RPMI7951 (cell line): ENCODE measurements at regions not wholly inside any gene's neighbourhood (a gene's known extent, or its start where the extent isn't known, plus 50 kb on each side); places are given as distances from the start of the nearest gene placed in this dataset.
A peak's percentile ranks its signal among the peaks of the same experiment; 100 is the strongest.

Source experiments
- DNase-seq: peaks from one replicate; pipeline ENCODE4 v3.0.0-alpha.2; 2012; ENCODE audit warnings: low read depth

GRCh38 chr13:40115426-40115825 lies 460.0 kb downstream of the COG6 start:
- no peak for DNase-seq

- peak; percentile 80 for DNase-seq
These were observed 460.5 kb downstream of the COG6 start for GRCh38 chr13:40116008-40116407.

DNA sequence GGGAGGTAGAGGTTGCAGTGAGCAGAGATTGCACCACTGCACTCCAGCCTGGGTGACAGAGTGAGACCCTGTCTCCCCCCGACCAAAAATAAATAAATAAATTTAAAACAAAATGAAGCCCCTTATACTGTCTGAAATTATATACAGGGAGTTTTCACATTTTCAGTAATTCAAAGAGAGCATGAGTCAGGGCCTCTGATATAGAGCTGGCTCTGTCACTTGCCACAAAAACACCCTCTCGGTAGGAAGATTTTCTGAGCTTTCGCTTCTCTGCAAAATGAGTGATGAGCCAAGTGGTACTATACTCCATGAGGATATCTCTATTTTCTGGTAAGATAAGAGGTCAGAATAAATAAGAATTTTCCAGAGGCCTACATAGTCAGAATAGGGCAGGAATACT lies 462.9 kb downstream of the COG6 start:
- DNase-seq, result no peak

- DNase-seq, result no peak
These were observed 464.4 kb downstream of the COG6 start for GRCh38 chr13:40119852-40120251.

DNA sequence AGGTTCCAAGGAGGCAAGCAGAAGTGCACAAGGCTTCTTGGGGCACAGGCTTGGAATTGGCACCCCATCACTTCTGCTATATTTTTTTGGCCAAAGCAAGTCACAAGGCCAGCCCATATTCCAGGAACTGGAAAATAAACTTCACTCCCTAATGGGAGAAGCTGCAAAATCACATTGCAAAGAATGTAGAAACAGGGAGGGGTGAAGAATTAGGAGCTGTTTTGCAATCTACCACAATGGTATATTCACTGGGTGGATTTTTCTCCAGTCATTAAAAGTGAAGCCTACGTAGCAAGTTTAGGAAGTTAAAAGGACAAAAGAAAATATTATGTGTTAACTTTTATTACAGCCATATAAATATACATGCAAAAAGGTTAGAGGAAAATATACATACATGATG lies 464.8 kb downstream of the COG6 start:
- no peak for DNase-seq

GRCh38 chr13:40120781-40121180 lies 465.3 kb downstream of the COG6 start:
- no peak for DNase-seq

DNA sequence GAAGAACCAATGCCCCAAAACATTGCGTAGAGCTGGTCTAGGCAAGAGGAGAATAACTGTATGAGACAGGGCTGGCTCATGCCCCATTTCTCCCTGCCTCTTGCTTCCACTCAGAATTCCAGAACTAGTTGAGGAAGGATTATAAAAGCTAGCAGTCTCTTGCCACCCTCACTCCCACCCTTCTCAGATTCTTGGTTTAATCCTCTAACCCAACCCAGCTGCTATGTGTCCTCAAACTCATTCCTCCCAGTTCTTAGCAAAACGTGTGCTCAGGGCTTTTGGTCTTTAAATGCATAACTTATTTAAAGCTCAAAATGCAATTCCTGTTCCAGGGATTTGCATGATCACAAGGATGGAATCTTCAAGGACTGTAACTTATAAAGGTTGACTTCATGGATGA lies 466.3 kb downstream of the COG6 start:
- no peak for DNase-seq

GRCh38 chr13:40123962-40124632 lies 468.6 kb downstream of the COG6 start:
- DNase-seq, result no peak

- no peak for DNase-seq
These were observed 469.2 kb downstream of the COG6 start for GRCh38 chr13:40124633-40125015.

GRCh38 chr13:40125336-40125735 lies 469.9 kb downstream of the COG6 start:
- DNase-seq, result no peak

- DNase-seq, result no peak
These were observed 471.0 kb downstream of the COG6 start for GRCh38 chr13:40126306-40127085.

DNA sequence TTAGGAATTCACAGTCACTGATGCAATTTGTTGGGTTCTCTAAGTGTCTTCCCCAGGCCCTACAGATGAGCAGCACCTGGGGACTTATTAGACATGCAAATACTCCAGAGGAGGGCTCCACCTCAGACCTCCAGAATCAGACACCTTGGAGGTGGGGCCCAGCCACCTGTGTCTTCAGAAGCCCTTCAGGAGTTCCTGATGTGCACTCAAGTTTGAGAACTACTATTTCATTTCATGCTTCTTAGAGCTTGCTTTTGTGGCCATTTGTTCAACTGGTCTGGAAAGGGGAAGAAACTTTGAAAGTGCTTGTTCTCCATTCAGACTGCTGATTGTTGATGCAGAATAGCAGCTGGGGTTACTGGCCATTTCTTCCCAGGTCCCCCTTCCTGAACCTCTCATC lies 472.0 kb downstream of the COG6 start:
- no peak for DNase-seq

DNA sequence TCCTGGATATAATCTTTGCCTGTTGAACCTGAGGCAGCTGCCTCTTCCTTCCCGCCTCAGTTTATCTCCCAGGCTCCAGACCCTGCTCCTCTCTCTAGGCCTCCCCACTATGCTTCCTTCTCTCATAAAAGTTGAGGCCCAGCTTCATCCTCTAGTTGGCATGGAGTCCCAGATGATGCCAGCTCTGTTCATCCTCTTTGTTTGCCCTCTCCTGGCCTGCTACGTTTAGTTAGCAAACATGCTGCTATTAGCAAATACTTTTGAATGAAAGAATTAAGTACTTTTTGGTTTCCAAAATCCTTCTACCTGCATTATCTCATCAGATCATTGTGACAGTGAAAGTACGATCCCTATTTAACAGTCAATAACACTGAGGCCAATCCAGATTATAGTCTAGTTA lies 472.5 kb downstream of the COG6 start:
- DNase-seq, result no peak

DNA sequence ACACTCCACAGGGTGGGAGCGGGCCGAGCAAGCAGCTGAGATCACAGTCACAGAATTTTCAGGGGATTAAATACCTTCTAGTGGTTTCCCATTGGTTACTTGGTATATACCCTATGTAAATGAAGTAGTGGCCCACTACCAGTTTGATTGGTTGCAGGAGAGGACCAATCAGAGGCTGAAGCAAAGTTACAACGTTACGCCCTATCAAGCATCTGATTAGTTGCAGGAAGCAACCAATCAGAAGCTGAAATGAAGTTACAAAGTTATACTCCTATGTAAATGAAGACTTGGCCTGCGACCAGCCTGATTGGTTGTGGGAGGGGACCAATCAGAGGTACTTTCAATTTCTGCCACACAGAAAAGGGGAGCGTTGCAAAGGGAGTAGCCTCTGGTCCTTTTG lies 474.0 kb downstream of the COG6 start:
- DNase-seq, result no peak

- DNase-seq, result peak; percentile 83
These were observed 475.6 kb downstream of the COG6 start for GRCh38 chr13:40130871-40131636.

GRCh38 chr13:40132249-40132648 lies 476.8 kb downstream of the COG6 start:
- DNase-seq, result no peak

GRCh38 chr13:40136896-40137295 lies 481.4 kb downstream of the COG6 start:
- no peak for DNase-seq

GRCh38 chr13:40137400-40137799 lies 481.9 kb downstream of the COG6 start:
- DNase-seq, result peak; percentile 70

DNA sequence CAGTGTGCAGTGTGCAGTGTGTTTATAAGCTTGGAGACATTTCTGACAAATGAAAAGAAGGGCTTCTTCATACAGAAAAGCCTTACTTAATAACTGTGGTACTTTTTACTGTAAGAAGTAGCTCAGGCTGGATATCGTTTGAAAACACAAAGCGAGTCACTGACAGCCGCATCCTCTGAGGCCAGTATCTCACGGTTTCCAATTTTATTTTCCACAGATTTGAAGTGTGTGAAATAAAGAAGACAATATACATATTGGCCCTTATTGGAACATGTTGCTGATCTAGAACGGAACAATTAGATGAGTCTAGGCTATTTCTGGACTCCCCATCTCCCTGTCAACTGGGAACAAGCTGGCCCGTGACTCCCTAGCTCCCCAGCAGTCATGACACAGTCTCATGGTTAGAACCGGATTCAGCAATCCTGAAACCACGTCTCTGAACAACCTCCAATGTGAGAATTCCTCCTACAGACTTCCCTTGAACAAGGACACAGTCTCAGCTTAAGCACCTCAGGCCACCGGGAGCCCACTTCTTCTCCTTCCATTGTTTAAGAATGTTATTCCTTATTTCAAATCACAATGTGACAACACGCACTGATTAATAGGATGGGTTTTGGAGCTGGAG lies 484.5 kb downstream of the COG6 start:
- DNase-seq, result peak; percentile 21

DNA sequence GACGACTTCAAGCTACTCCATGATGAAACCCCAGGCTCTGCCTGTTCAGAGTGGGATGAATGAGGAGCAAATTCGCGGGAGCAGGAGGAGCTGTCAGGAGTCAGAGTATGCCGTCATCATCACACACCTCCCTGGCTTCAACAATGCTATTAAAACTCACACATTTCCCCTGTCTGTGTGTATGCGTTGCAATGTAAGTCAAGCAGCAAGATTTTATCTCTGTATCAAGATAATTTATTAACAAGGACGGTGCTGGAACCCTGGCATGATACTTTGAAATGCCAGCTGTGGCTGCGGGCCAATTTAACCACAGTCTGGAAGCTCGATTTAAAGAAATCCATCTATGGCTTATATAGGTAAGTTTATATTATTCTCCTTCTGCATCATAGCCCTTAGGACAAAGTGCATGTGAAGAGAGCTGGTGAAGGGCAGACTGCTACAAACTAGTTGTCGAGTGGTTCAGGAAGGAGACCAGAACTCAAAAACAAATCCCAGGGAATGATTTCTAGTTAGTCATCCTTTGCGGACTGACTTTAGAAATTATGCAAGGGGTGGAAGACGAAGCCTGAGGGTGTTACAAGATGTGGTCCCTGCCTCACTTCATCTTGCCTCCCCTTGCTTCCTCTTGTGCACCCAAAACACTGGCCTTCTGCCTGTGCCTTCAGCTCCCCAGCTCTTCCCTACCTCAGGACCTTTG lies 486.5 kb downstream of the COG6 start:
- no peak for DNase-seq

DNA sequence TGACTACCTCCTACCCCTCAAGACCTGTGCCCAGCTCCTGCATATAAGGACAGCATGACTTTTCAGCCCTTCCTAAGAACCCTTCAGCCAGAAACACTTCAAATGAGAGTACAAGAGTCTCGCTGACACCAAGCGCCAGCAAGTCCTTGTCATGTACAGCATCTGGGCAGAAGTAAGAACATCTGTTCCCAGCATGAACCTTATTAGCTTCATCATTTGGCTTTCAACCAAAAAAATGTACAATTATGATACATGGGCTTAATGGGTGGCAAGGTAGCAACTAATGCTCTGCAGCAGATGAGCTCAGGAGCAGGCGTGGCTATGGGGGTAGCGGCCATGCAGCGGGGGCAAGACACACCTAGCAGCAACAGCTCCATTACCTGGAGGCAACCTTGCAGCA lies 487.6 kb downstream of the COG6 start:
- no peak for DNase-seq

- DNase-seq, result no peak
These were observed 488.1 kb downstream of the COG6 start for GRCh38 chr13:40143559-40143958.
